A673 (cell line): ENCODE measurements at regions not wholly inside any gene's neighbourhood (a gene's known extent, or its start where the extent isn't known, plus 50 kb on each side); places are given as distances from the start of the nearest gene placed in this dataset.

Experiments
- CTCF ChIP-seq: fragments of 300-800, 200-600 bp; sonication (generic); conservative IDR thresholded peaks from 2 replicates; pipeline ENCODE4 v1.5.1; 2017; ENCODE audit warnings: low read depth, mild to moderate bottlenecking, antibody characterized with exemption, low read length, moderate library complexity, mixed read lengths
- EZH2 ChIP-seq: fragments of 200-600 bp; sonication (generic); IDR thresholded peaks from 2 replicates; pipeline ENCODE4 v1.6.1; 2017; ENCODE audit warnings: borderline replicate concordance, low read depth, mild to moderate bottlenecking, mixed read lengths, antibody characterized with exemption, low read length; ENCODE audit not compliant: poor library complexity, severe bottlenecking

GRCh38 chr15:97461226-97461625 is 499.3 kb upstream of the ARRDC4 start:
- TF ChIP-seq CTCF = no peak
- no peak for TF ChIP-seq EZH2
